ENCODE measurements at regions not wholly inside any gene's neighbourhood (a gene's known extent, or its start where the extent isn't known, plus 50 kb on each side); places are given as distances from the start of the nearest gene placed in this dataset.

GRCh38 chr18:46321955-46322354 is 217.8 kb downstream of the HAUS1 start:
- DNase-seq (ENCODE audit: low read depth, low spot score): no peak

- DNase-seq (ENCODE audit: low read depth, low spot score): no peak
Observed at GRCh38 chr18:46322411-46322891, 218.3 kb downstream of the HAUS1 start.

GRCh38 chr18:46322941-46323340 is 218.8 kb downstream of the HAUS1 start:
- no peak for DNase-seq (ENCODE audit: low read depth, low spot score)

GRCh38 chr18:46324087-46324955 is 220.1 kb downstream of the HAUS1 start:
- DNase-seq (ENCODE audit: low read depth, low spot score): no peak

- DNase-seq (ENCODE audit: low read depth, low spot score): no peak
Observed at GRCh38 chr18:46325895-46326294, 221.7 kb downstream of the HAUS1 start.

- no peak for DNase-seq (ENCODE audit: low read depth, low spot score)
Observed at GRCh38 chr18:46329736-46330246, 225.6 kb downstream of the HAUS1 start.

- no peak for DNase-seq (ENCODE audit: low read depth, low spot score)
Observed at GRCh38 chr18:46331316-46331715, 227.1 kb downstream of the HAUS1 start.

GRCh38 chr18:46332286-46332801 is 228.2 kb downstream of the HAUS1 start:
- DNase-seq (ENCODE audit: low read depth, low spot score): no peak

- DNase-seq (ENCODE audit: low read depth, low spot score): no peak
Observed at GRCh38 chr18:46332921-46333341, 228.7 kb downstream of the HAUS1 start.

GRCh38 chr18:46333431-46334135 is 229.4 kb downstream of the HAUS1 start:
- no peak for DNase-seq (ENCODE audit: low read depth, low spot score)

- no peak for DNase-seq (ENCODE audit: low read depth, low spot score)
Observed at GRCh38 chr18:46334868-46335281, 230.7 kb downstream of the HAUS1 start.

- no peak for DNase-seq (ENCODE audit: low read depth, low spot score)
Observed at GRCh38 chr18:46335534-46336101, 231.4 kb downstream of the HAUS1 start.

- no peak for DNase-seq (ENCODE audit: low read depth, low spot score)
Observed at GRCh38 chr18:46336278-46337111, 232.3 kb downstream of the HAUS1 start.

- DNase-seq (ENCODE audit: low read depth, low spot score): no peak
Observed at GRCh38 chr18:46337271-46337670, 233.1 kb downstream of the HAUS1 start.

GRCh38 chr18:46338205-46338604 is 234.0 kb downstream of the HAUS1 start:
- DNase-seq (ENCODE audit: low read depth, low spot score): no peak

GRCh38 chr18:46338766-46339165 is 234.6 kb downstream of the HAUS1 start:
- DNase-seq (ENCODE audit: low read depth, low spot score): no peak

- no peak for DNase-seq (ENCODE audit: low read depth, low spot score)
Observed at GRCh38 chr18:46340716-46341115, 236.5 kb downstream of the HAUS1 start.

GRCh38 chr18:46341986-46342525 is 237.9 kb downstream of the HAUS1 start:
- no peak for DNase-seq (ENCODE audit: low read depth, low spot score)

GRCh38 chr18:46343456-46343855 is 239.3 kb downstream of the HAUS1 start:
- DNase-seq (ENCODE audit: low read depth, low spot score): no peak

- DNase-seq (ENCODE audit: low read depth, low spot score): no peak
Observed at GRCh38 chr18:46343931-46344372, 239.8 kb downstream of the HAUS1 start.

All from iPS DF 19.7 (cell line).